ENCODE measurements at regions not wholly inside any gene's neighbourhood (a gene's known extent, or its start where the extent isn't known, plus 50 kb on each side); places are given as distances from the start of the nearest gene placed in this dataset.

DNA sequence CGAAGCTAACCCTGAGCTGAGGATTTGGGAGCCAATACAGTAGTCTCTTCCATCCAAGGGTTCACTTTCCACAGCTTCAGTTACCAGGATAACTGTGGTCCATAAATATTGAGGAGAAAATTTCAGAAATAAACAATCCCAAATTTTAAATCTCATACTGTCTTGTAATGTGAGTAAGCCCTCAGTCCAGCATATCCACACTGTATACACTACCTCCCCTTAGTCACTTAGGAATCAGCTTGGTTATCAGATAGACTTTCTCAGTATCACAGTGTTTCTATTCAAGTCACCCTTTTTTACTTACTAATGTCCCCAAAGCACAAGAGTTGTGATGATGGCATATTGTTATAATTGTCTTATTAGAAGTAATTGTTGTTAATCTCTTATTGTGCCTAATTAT is 102.3 kb upstream of the GNG12 start:
- TF ChIP-seq, protein P1, sequence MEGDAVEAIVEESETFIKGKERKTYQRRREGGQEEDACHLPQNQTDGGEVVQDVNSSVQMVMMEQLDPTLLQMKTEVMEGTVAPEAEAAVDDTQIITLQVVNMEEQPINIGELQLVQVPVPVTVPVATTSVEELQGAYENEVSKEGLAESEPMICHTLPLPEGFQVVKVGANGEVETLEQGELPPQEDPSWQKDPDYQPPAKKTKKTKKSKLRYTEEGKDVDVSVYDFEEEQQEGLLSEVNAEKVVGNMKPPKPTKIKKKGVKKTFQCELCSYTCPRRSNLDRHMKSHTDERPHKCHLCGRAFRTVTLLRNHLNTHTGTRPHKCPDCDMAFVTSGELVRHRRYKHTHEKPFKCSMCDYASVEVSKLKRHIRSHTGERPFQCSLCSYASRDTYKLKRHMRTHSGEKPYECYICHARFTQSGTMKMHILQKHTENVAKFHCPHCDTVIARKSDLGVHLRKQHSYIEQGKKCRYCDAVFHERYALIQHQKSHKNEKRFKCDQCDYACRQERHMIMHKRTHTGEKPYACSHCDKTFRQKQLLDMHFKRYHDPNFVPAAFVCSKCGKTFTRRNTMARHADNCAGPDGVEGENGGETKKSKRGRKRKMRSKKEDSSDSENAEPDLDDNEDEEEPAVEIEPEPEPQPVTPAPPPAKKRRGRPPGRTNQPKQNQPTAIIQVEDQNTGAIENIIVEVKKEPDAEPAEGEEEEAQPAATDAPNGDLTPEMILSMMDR (IDR thresholded peaks at IDR 0.05; ENCODE audit: poor library complexity), result no peak
- TF ChIP-seq EZH2 (IDR thresholded peaks at IDR 0.05; ENCODE audit: borderline replicate concordance), result no peak
- no peak for TF ChIP-seq EZH2phosphoT487 (IDR thresholded peaks at IDR 0.05; ENCODE audit: low read depth, severe bottlenecking, unreplicated experiment)
